HG03342 (cell line): ENCODE measurements at regions not wholly inside any gene's neighbourhood (a gene's known extent, or its start where the extent isn't known, plus 50 kb on each side); places are given as distances from the start of the nearest gene placed in this dataset.

Experiments
- ATAC-seq: cut with Tn5 transposase; IDR thresholded peaks from one replicate; pipeline ENCODE4 v1.9.1; 2021; ENCODE audit warnings: mild to moderate bottlenecking, moderate library complexity; ENCODE audit not compliant: unreplicated experiment

DNA sequence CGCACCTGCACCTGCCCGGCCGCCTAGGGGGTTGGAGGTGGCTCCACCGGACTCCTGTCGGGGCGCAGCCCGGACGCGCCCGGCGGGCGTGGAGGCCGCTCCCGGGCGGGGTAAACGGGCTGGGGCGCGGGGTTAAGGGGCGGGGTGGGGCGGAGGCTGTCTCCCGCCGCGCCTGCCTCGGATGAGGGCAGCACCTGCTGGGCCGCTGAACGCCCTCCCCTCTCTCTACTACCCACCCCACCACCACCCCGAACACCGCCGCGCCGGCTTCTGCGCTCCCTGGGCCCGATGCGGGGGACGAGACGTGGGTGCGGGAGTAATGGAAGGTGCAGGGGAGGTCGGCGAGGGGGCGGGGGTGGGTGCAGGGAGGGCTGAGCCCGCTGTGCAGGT lies 224.8 kb upstream of the ID2 start:
- no peak for ATAC-seq

DNA sequence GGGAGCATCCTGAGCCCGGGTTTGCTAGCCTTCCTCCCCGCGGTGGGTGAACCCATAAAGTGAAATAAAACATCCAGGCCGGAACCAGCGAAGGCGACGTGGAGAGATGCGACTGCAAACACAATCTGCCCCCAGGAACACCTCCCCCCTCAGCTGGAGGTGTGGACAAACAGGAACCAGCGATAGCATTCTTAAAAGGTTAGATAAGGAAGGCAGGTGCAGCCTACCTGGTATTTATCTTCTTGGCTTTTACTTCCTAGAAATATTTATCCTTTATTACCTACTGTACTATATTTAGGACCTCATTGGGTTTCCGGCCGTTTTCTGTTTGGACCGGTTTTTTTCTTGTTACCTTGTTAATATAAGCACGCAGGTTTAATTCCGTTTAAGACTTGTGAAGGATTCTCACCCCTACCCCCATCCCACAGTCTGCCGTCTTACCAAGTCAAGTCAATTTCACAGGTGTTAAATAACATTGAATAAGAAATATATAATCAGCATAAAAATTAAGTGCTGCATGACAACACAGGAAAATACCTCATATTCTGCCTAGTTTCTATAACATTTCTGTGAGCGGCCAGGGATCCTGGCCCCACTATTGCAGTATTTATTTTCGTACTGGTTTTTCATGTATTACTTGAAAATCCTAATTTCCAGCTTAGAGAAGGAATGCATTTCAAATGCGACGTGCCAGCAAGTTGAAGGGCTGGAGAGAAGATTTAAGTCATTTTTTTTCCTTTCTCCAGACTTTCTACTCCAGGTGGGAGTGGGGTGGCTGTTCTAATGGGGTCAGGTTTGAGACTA lies 224.0 kb upstream of the ID2 start:
- no peak for ATAC-seq

DNA sequence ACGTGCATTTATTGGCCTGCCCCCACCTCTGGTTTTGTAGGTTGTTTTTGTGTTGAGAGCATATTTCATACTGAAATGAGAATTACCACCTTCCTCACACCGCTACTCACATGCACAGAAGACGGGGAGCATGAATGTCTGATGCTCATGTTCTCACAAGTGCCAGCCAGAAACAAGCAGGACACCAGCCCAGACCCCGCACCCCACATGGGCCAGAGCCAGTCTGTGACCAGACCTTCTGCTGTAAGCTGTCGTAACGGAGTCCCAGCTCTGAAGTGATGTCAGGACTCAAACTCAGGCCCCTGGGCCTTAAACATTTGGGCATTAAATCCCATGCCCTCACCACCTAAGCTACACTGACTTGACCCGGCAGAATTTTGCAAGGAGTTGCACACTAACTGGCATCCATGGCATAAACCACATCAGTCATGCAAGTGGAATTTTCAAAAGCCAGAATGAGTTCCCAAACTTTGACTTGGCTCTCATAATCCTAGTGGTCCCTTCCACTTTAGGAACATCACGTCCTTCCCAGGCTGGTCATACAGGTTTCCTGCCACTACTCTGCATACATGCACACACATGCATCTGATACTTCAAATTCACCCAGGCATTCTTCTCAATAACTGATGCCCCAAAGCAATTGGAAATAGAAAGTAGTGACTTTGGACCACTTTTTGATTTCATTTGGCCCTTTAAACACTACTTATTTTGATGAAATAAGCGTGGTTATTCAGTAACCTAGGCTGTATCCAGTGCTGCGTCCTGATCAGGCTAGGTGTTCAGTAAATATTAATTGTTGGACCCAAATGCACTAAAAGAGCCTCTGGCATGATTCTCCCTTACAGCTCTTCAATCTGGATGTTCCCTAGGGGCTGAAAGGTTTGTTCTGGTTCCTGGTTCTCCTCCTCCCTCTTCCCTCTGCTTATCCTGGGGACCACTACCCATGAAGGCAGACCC lies 223.1 kb upstream of the ID2 start:
- no peak for ATAC-seq

DNA sequence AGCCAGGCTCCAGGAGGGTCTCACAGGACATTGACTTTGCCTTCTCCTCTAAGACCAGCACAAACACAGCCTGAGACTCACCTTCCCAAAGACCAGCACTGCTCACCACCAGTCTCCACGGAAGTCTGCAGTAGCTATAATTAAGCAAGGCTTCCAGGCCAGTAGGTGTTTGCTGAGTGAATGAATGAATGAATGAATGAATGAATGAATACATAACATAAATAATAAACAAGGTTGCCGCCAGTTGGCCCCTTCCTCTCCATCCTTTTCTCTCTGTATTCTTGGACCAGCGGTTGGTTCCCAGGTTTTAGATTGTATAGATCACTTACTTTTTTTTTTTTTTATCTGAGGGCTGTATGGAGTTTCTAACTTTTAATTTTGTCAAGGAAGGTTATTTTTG lies 222.4 kb upstream of the ID2 start:
- no peak for ATAC-seq

DNA sequence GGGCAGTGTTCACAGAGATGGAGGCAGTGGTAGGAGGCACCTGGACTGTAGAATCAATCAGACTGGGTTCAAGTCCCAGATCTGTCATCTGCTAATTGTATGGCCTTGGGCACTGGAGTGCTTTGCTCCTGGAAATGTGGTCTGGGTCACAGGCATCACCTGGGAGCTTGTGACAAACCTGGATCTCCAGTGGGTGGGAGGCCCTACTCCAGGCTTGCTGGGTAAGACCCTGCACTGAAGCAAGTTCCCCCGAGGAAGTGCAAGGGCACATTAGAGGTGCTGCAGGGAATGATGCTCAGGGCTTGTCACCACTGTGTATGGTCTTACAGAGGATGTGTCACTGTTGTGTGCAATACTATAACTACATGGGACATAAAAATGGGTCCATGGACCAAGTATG lies 220.5 kb upstream of the ID2 start:
- no peak for ATAC-seq

DNA sequence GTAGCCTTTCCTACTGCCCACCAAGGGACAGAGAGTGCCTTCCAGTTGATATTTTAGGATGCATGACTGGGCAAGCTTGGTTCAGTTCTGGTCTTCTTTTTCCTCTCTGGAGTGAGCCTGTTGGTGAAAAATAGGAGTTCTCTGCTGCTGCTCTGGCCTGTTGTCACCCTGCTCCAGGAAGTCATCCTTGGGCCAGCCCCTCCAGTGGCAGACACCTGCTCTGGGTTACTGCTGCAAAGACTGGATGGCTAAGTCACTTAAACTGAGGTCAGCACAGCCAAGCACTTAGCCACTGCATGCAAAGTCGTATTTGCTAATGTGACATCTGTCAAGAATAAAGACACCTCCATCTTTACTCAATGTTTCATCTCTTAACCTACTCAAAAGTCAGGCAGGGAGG lies 219.6 kb upstream of the ID2 start:
- ATAC-seq: no peak

DNA sequence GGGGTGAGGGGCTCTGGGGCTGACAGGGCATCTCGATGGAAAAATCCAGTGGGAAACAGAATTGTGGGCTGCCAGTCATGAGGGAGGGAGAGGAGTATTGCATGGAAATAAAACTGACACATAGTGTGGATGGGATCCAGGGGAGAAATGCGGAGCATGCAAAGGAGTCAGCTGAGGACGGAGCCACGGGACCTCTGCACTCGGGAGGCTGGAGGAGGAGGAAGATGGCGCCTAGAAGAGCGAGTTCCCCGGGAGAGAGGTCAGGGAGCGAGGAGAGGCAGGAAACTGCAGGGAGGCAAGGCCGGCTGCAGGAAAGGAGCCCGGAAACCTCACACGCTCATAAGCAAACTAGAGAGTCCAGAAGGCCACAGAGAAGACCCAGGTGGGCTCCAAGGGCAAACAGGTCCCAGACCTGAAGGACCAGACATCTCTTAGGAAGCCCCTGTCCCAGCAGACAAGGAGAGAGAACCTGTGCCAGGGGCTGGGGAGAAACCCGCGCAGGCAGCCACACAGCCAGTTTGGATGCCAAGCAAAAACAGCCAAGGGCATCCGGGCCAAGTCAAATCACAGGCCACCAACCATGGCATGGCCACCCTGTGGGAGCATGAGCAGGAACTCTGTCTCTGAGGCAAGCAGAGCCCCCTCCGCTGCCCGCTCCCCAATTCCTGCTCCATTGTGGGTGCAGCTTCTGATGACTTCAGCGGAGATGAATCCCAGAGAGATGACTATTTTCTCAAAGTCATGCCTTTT lies 218.8 kb upstream of the ID2 start:
- no peak for ATAC-seq

DNA sequence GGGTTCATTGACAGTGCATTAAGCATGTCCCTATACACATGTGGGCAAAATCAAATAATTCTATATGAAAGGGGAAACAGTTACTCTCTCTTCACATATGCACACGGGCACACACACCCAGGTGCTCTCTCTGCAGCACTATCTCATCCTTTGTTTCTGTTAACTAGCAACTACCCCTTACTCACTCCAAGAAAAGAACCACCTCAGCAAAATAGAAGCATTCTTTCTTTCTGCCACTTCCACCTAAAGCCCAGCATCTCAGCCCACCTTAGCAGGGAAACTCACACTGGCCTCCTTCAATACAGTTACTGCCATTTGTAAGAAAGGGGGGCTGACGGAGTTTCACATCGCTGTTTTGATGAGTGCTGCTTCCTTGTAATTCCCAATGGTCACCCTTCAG lies 216.3 kb upstream of the ID2 start:
- ATAC-seq: no peak

DNA sequence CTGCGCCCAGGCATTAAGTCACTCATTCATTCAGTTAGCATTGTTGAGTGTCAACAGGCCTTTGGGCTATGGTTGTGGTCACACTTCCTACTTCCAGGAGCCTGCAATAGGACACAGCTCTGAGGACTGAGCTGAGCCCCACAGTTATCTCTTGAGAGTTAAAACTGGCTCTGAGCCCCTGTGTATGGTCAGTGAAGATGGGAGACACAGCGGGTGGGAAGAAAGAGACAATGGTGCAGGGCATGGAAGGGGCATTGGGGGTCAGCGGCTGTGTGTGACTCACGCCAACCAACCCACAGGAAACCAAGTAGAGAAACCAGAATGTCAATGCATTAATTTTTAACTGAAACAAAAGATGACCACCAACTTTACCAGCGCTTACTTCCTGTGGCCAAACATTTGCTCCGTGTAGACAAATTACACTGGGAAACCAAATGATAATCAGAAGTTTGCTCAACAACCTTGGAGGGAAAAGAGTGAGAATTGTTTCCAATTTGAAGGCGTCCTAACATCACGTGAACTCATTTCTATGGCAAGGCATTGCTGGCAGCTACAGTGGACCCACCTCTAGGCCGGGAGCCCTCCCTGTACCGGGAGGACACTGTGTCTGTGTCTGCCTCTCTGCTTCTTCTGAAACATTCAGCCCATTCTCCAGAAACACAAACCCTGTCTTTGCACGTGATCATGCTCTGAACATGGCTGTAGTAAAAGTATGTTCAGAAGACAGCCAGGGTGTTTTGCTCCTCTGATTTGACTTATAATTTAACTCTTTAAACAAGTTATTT lies 212.0 kb upstream of the ID2 start:
- ATAC-seq: peak; percentile 50

DNA sequence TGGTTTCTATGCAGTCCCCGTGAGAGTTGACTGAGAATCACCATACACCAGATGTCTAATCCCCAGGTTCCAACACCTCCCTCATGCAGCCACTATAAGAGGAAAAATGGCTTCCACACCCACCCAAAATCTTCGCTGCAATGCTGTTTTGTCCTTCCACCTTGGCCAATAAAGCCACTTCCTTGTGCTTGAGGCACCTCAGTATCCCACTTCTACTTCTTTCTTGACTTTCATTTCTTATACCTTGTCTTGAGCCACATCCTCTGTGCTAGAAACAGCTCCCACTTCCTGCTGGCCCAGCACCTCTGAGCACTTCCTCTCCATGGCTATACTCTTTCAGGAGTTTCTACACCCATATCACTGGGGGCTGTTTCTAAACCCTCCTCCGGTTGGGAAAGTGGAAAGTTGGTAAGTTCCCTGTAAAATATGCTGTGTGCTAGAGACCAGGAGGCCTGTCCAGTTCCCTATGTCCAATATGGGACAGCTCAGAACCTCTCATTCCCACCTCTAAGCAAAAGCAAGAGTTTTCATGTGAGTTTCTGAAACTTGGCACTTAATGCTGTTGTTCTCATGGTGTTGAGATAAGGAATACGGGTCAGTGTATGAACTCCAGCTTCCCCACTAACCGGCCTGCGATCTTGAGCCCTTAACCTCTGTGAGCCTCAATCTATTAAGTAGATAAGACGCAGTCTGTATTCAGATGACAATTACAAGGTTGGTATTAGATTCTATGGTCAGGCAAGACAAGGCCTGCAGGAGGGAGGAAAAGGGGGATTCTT lies 209.1 kb upstream of the ID2 start:
- ATAC-seq: peak; percentile 43

DNA sequence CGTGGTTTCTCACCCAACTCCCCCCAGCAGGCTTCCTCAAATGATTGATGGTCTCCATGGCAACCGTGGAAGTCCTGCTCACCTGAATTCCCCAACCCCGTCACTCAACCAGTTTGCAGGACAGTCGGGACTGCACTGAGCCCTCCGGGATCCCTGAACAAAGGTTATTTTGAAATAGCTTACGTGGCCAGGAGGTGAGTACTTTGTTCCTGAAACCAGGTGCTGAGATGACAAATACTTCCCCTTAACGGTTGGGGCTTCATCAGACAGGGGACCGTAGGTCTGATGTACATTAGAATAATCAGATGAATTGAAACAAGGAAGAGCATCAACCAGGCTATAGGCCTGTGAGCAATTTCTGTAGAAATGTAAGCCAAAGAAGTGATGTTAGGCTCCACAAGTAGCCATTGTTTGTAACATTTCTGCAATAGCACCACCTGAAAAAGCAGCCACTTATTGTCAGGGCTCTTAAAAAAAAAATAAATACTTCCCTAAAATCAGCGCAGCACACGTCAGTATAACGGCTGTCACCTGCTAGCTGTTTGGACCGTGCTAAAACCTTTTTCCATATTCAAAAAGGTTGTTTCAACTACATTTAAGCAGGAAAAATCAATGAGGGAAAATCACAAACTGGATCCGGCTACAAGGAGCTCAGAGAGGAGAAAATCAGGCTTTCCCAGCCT lies 206.4 kb upstream of the ID2 start:
- peak; percentile 40 for ATAC-seq

DNA sequence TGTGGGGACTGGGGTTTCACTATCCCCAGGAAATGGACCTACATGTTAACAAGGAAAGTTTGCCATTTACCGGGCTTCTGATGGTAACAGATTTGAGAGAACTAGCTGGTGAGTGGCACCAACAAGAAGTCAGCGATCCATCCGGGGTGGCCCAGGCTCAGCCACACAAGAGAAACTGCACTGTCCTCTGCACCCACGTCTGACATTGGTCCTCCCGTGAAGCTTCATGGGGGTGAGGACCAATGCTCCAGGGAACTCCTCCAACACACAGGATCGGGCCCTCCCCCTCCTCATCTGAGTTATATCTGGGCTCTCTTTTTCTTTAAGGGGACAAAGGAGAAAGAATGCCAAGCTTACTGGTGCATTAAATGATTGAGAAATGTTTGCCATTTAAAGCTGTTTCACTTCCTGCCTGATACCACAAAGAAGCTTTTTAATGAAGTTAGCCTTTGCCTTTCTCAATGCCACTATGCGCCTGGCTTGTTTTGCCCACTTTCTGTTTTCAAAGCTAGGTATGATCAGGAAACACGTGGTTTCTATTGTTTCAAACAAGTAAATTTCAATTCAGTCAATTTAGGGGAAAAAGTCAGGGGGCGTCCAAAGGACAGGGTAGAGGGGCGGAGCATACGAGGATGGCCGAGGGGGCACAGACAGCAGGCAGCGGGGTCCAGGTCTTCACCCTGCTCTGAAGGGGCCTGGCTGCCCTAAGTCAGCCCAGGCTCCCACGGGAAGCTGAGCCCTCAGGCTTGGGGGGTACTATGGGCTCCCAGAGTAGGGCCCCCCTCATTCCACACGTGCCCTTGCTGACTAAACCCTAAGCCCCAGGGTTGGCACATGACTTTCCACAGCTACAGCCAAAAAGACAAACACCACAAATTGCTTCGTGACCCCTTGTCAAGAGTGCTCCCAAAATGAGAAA lies 204.0 kb upstream of the ID2 start:
- peak; percentile 50 for ATAC-seq

DNA sequence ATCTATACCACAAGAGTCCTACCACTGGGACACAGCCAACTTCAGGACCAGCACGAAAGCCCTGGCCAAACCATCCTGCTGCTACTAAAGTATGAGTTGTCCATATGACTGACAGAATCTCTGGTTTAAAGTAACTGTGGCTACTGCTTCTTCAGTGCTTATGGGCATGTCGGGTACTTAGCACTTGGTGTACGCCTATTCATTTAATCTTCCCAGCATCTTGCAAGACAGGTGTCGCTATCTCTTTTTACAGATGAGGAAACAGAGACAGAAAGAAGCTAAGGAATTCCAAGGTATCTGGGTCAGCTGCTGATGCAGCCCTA lies 203.4 kb upstream of the ID2 start:
- no peak for ATAC-seq

DNA sequence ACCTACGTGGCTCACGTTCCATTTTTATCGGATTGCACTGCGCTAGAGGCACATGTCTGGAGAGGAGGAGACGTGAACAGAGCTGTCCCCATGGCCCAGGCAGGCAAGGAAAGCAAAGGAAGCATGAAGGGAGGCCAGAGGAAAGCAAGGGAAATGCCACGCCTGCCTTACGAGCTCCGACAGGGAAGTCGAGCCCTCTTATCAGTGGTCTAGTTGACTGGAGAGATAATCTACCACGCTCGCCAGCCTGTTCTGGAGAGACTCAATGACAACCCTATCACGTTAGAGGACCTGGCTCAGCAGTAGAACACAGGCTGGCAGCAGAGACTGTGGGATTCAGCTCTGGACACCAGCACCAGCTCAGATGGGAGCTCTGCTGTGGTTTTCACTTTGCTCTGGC lies 202.6 kb upstream of the ID2 start:
- ATAC-seq: no peak

DNA sequence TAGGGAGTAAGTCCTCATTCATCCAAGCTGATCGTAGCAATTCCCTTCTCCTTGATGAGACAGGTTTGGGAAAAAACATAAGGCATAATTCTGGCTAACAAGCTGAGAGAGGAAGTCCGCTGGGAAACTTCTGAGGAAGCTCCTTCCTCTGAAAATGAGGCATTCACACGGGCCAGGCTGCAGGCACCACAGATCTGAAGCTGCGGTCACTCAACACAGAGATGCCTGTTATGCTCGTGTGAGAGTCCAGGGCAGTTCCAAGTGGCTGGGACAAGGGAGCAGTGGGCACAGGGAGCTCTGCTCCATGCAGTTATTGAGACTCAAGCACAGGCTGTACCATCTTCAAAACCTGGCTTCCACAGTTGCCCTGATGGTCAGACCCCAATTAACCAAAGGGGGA lies 200.9 kb upstream of the ID2 start:
- ATAC-seq: no peak

DNA sequence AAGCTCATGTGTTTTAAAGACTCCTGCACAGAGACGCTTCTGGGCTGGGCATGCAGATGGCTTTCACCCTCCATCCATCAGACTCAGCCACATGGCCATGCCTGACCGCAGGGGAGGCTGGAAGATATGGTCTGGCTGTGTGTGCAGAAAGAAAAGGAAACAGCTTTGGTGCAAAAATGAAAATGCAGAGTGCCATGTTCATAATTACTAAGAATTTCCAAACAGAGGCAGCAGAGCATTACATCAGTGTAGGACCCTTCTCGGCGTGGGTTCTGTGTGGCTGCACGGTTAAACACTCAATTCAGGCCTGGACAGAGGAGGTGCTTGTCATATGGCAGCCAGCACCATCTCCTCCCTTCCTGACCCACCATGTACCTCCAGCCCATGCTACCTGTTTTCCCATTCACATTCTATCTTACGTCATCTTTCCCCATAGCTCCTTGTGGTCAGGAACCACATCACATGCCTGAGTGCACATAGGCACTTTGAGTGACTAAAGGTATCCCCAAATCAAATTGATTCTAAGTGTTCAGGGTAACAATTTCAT lies 200.3 kb upstream of the ID2 start:
- ATAC-seq: peak; percentile 49

DNA sequence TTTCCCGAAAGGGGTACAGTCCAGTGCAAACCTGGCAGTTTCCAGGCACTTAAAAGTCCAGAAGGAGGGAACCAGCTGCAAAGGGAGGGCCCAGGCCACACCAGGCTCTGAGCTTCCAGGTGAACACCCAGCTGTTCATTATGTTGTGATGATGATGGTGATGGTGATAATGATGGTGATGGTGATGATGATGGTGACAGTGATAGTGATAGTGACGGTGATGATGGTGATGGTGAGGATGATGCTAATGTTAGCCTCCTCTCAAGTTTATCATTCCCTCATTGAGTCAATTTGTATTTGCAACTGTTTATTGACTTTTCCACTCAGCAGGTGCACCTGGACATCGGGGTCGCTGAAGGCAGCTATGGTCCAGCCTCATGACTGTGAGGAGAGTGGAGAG lies 199.4 kb upstream of the ID2 start:
- no peak for ATAC-seq
